Liver (tissue), 8 donors: ENCODE measurements at regions not wholly inside any gene's neighbourhood (a gene's known extent, or its start where the extent isn't known, plus 50 kb on each side); places are given as distances from the start of the nearest gene placed in this dataset.
"Not testable (repeated sequence)": the region's sequence is repeated elsewhere in the genome, so short reads cannot be mapped to it uniquely, and the experiment has no call there.

Experiments
- DNase-seq: peaks from one replicate; pipeline ENCODE4 v3.0.0-alpha.2; 2017; ENCODE audit warnings: low spot score
- H3K27ac ChIP-seq, 2 donors: one replicate each; pipeline ENCODE4 v1.7.0; 2013; ENCODE audit warnings: inconsistent platforms in 2 of 2, low read length in 2 of 2, control low read depth in 1 of 2, low read depth in 1 of 2, mild to moderate bottlenecking in 1 of 2
- H3K27me3 ChIP-seq, 4 donors: one replicate each; pipeline versions ENCODE4 v1.6.1 to v1.7.0; 2013; ENCODE audit warnings: low read length in 3 of 4, inconsistent platforms in 1 of 4, mild to moderate bottlenecking in 1 of 4, moderate library complexity in 1 of 4; ENCODE audit not compliant: control insufficient read depth in 4 of 4, insufficient read depth in 4 of 4
- H3K36me3 ChIP-seq, 4 donors: one replicate each; pipeline versions ENCODE4 v1.6.1 to v1.7.0; 2013; ENCODE audit warnings: low read length in 3 of 4, mild to moderate bottlenecking in 3 of 4, low read depth in 1 of 4, moderate library complexity in 1 of 4; ENCODE audit not compliant: control insufficient read depth in 4 of 4, insufficient read depth in 3 of 4
- H3K4me1 ChIP-seq, 4 donors: one replicate each; pipeline versions ENCODE4 v1.6.1 to v1.7.0; 2013; ENCODE audit warnings: low read length in 3 of 4, mild to moderate bottlenecking in 3 of 4, moderate library complexity in 1 of 4; ENCODE audit not compliant: control insufficient read depth in 4 of 4, insufficient read depth in 4 of 4
- H3K4me3 ChIP-seq, 3 donors: one replicate each; pipeline versions ENCODE4 v1.6.1 to v1.7.0; 2013; ENCODE audit warnings: low read length in 3 of 3, control low read depth in 1 of 3, low read depth in 1 of 3, mild to moderate bottlenecking in 1 of 3
- H3K9ac ChIP-seq, 2 donors: one replicate each; pipeline ENCODE4 v1.7.0; 2013; ENCODE audit warnings: low read length in 2 of 2, mild to moderate bottlenecking in 2 of 2, moderate library complexity in 2 of 2, control low read depth in 1 of 2, low read depth in 1 of 2
- H3K9me3 ChIP-seq, 4 donors: one replicate each; pipeline versions ENCODE4 v1.6.1 to v1.7.0; 2013; ENCODE audit warnings: low read length in 3 of 4; ENCODE audit not compliant: control insufficient read depth in 4 of 4
- CTCF ChIP-seq: fragments of 150-350 bp; IDR thresholded peaks from 2 replicates; pipeline ENCODE4 v1.5.1; 2017; ENCODE audit warnings: improper control_type of control experiment, low read depth, low read length; ENCODE audit not compliant: missing input control
- EGR1 ChIP-seq, 2 donors: IDR thresholded peaks; 2 replicates each; pipeline ENCODE4 v1.6.1; 2016 to 2018; ENCODE audit warnings: antibody characterized with exemption in 2 of 2, low read depth in 2 of 2
- FOXA2 ChIP-seq: IDR thresholded peaks from 2 replicates; pipeline ENCODE4 v1.6.1; 2016; ENCODE audit warnings: antibody characterized with exemption
- MAX ChIP-seq: IDR thresholded peaks from 2 replicates; pipeline ENCODE4 v1.6.1; 2016; ENCODE audit warnings: antibody characterized with exemption
- NR2F2 ChIP-seq: IDR thresholded peaks from 2 replicates; pipeline ENCODE4 v1.6.1; 2016; ENCODE audit warnings: antibody characterized with exemption
- RAD21 ChIP-seq, 2 donors: IDR thresholded peaks; 2 replicates each; pipeline ENCODE4 v1.6.1; 2016; ENCODE audit warnings: antibody characterized with exemption in 2 of 2, mild to moderate bottlenecking in 2 of 2
- RXRA ChIP-seq, 2 donors: IDR thresholded peaks; 2 replicates each; pipeline ENCODE4 v1.6.1; 2017 to 2018; ENCODE audit warnings: antibody characterized with exemption in 2 of 2, mild to moderate bottlenecking in 1 of 2
- SP1 ChIP-seq: IDR thresholded peaks from 2 replicates; pipeline ENCODE4 v1.6.1; 2018; ENCODE audit warnings: antibody characterized with exemption, mild to moderate bottlenecking
- YY1 ChIP-seq: IDR thresholded peaks from 2 replicates; pipeline ENCODE4 v1.6.1; 2016; ENCODE audit warnings: antibody characterized with exemption, mild to moderate bottlenecking
- WGBS: extraction: QIAGEN DNeasy Blood & Tissue Kit; methylation state at CpG from one replicate; pipeline ENCODE4 v1.1.7; 2013; 5-methylcytosine and 5-hydroxymethylcytosine counted together
- TF ChIP-seq, protein P1 (sequence below): IDR thresholded peaks from 2 replicates; pipeline ENCODE4 v1.6.1; 2016; ENCODE audit warnings: antibody characterized with exemption
- TF ChIP-seq, protein P2 (sequence below): IDR thresholded peaks from 2 replicates; pipeline ENCODE4 v1.6.1; 2016; ENCODE audit warnings: antibody characterized with exemption, mild to moderate bottlenecking
- donor health status: healthy.
- donor health status: healthy.
- donor health status: healthy.
- donor health status: healthy.
- donor health status: healthy.

GRCh38 chr5:99348597-99348996 lies 419.8 kb upstream of the CHD1 start:
- Histone ChIP-seq H3K27me3 (no peaks in the 10 kb centered on the region), H3K4me1 (no peaks in the 10 kb centered on the region), H3K9ac (no peak overlapping the region), H3K27ac (no peak overlapping the region), H3K9me3 (peaks cover 0 to 10% (median 3%) of the 10 kb centered on the region in 4 donors), H3K4me3 (no peak overlapping the region), H3K36me3 (no peaks in the 10 kb centered on the region)
- DNase-seq = no peak
- WGBS = 75% methylated on average over 4 of the region's 4 CpGs
- TF ChIP-seq EGR1 (IDR thresholded peaks at IDR 0.05; ENCODE audit: low read depth in 2 of 2) = no peak
- TF ChIP-seq MAX = no peak
- no peak for TF ChIP-seq CTCF

DNA sequence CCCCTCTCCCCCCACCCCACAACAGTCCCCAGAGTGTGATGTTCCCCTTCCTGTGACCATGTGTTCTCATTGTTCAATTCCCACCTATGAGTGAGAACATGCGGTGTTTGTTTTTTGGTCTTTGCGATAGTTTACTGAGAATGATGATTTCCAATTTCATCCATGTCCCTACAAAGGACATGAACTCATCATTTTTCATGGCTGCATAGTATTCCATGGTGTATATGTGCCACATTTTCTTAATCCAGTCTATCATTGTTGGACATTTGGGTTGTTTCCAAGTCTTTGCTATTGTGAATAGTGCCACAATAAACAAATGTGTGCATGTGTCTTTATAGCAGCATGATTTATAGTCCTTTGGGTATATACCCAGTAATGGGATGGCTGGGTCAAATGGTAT lies 411.0 kb upstream of the CHD1 start:
- not testable (repeated sequence) for H3K4me3 ChIP-seq, H3K9ac ChIP-seq, DNase-seq, H3K4me1 ChIP-seq, H3K27me3 ChIP-seq, H3K36me3 ChIP-seq, H3K9me3 ChIP-seq, H3K27ac ChIP-seq
- 97% methylated on average over 2 of the region's 2 CpGs for WGBS

DNA sequence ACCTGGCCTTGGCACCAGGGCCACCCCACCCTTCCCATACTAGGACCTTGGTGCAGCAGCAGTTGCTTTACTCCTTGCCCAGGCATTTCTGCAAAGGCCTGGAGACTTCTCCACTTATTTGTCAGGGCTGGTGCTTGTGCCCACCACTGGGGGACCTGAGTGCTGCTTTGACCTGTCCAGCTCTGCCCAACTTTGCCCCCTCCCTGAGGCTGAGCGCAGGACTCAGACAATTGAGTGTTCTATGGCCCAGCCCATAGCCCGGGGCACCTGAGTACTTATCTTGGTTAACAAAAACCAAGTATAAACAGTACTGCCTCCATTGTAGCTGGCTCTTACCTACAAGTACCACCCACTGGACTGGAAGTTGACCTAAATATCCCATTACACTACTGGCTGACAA lies 406.1 kb upstream of the CHD1 start:
- H3K27me3 ChIP-seq = no peaks in the 10 kb centered on the region
- no peak for DNase-seq
- no peaks in the 10 kb centered on the region for H3K4me1 ChIP-seq
- no peak overlapping the region for H3K27ac ChIP-seq
- H3K4me3 ChIP-seq = no peak overlapping the region
- H3K9ac ChIP-seq = no peak overlapping the region
- H3K36me3 ChIP-seq = no peaks in the 10 kb centered on the region
- WGBS = 78% methylated on average over 2 of the region's 2 CpGs
- H3K9me3 ChIP-seq = peaks cover 0 to 3% (median 1%) of the 10 kb centered on the region in 4 donors
- TF ChIP-seq, protein P1, sequence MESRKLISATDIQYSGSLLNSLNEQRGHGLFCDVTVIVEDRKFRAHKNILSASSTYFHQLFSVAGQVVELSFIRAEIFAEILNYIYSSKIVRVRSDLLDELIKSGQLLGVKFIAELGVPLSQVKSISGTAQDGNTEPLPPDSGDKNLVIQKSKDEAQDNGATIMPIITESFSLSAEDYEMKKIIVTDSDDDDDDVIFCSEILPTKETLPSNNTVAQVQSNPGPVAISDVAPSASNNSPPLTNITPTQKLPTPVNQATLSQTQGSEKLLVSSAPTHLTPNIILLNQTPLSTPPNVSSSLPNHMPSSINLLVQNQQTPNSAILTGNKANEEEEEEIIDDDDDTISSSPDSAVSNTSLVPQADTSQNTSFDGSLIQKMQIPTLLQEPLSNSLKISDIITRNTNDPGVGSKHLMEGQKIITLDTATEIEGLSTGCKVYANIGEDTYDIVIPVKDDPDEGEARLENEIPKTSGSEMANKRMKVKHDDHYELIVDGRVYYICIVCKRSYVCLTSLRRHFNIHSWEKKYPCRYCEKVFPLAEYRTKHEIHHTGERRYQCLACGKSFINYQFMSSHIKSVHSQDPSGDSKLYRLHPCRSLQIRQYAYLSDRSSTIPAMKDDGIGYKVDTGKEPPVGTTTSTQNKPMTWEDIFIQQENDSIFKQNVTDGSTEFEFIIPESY = no peak
- TF ChIP-seq YY1 (no peak), SP1 (no peak), RAD21 (IDR thresholded peaks at IDR 0.05) (no peak), FOXA2 (no peak), RXRA (IDR thresholded peaks at IDR 0.05) (no peak), EGR1 (IDR thresholded peaks at IDR 0.05; ENCODE audit: low read depth in 2 of 2) (no peak), NR2F2 (no peak)
- TF ChIP-seq, protein P2, sequence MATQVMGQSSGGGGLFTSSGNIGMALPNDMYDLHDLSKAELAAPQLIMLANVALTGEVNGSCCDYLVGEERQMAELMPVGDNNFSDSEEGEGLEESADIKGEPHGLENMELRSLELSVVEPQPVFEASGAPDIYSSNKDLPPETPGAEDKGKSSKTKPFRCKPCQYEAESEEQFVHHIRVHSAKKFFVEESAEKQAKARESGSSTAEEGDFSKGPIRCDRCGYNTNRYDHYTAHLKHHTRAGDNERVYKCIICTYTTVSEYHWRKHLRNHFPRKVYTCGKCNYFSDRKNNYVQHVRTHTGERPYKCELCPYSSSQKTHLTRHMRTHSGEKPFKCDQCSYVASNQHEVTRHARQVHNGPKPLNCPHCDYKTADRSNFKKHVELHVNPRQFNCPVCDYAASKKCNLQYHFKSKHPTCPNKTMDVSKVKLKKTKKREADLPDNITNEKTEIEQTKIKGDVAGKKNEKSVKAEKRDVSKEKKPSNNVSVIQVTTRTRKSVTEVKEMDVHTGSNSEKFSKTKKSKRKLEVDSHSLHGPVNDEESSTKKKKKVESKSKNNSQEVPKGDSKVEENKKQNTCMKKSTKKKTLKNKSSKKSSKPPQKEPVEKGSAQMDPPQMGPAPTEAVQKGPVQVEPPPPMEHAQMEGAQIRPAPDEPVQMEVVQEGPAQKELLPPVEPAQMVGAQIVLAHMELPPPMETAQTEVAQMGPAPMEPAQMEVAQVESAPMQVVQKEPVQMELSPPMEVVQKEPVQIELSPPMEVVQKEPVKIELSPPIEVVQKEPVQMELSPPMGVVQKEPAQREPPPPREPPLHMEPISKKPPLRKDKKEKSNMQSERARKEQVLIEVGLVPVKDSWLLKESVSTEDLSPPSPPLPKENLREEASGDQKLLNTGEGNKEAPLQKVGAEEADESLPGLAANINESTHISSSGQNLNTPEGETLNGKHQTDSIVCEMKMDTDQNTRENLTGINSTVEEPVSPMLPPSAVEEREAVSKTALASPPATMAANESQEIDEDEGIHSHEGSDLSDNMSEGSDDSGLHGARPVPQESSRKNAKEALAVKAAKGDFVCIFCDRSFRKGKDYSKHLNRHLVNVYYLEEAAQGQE = no peak
